Hepatocyte (in vitro differentiated cells): ENCODE measurements at regions not wholly inside any gene's neighbourhood (a gene's known extent, or its start where the extent isn't known, plus 50 kb on each side); places are given as distances from the start of the nearest gene placed in this dataset.

Source experiments
- DNase-seq: peaks from one replicate; pipeline ENCODE4 v3.0.0-alpha.2; 2016; ENCODE audit warnings: low spot score
- H2AFZ ChIP-seq: fragments of 200-600 bp; sonication (generic); 2 replicates; pipeline ENCODE4 v1.6.0; 2016; ENCODE audit warnings: antibody characterized with exemption, mild to moderate bottlenecking
- H3K27ac ChIP-seq: fragments of 200-600 bp; sonication (generic); 2 replicates; pipeline ENCODE4 v1.5.1; 2016; ENCODE audit warnings: mild to moderate bottlenecking
- H3K27me3 ChIP-seq: fragments of 200-600 bp; sonication (generic); 2 replicates; pipeline ENCODE4 v1.6.1; 2016
- H3K36me3 ChIP-seq: fragments of 200-600 bp; sonication (generic); replicated peaks from 2 replicates; pipeline ENCODE4 v1.5.1; 2016; ENCODE audit warnings: low read depth; ENCODE audit not compliant: insufficient read depth
- H3K4me1 ChIP-seq: fragments of 200-600 bp; sonication (generic); 2 replicates; pipeline ENCODE4 v1.5.1; 2016; ENCODE audit warnings: mild to moderate bottlenecking, moderate library complexity; ENCODE audit not compliant: insufficient read depth
- H3K4me2 ChIP-seq: fragments of 200-600 bp; sonication (generic); 2 replicates; pipeline ENCODE4 v1.6.0; 2016
- H3K4me3 ChIP-seq: fragments of 200-600 bp; sonication (generic); 2 replicates; pipeline ENCODE4 v1.5.1; 2016; ENCODE audit warnings: mild to moderate bottlenecking
- H3K79me2 ChIP-seq: fragments of 200-600 bp; sonication (generic); 2 replicates; pipeline ENCODE4 v1.6.0; 2017; ENCODE audit warnings: mild to moderate bottlenecking
- H3K9me2 ChIP-seq: fragments of 200-600 bp; sonication (generic); replicated peaks from 2 replicates; pipeline ENCODE4 v1.6.0; 2017; ENCODE audit warnings: mild to moderate bottlenecking; ENCODE audit not compliant: insufficient read depth
- H3K9me3 ChIP-seq: fragments of 200-600 bp; sonication (generic); 2 replicates; pipeline ENCODE4 v1.5.1; 2016; ENCODE audit warnings: low read depth, mild to moderate bottlenecking
- H4K20me1 ChIP-seq: fragments of 200-600 bp; sonication (generic); 2 replicates; pipeline ENCODE4 v1.6.0; 2016; ENCODE audit warnings: mild to moderate bottlenecking; ENCODE audit not compliant: insufficient read depth, poor library complexity, severe bottlenecking
- CTCF ChIP-seq: fragments of 200-600 bp; sonication (generic); IDR thresholded peaks from 2 replicates; pipeline ENCODE4 v1.5.1; 2016; ENCODE audit warnings: antibody characterized with exemption, mild to moderate bottlenecking; ENCODE audit not compliant: poor library complexity
- EZH2 ChIP-seq: fragments of 200-600 bp; sonication (generic); IDR thresholded peaks from 2 replicates; pipeline ENCODE4 v1.6.1; 2016; ENCODE audit warnings: antibody characterized with exemption, mild to moderate bottlenecking, borderline replicate concordance
- EZH2phosphoT487 ChIP-seq: fragments of 200-600 bp; sonication (generic); IDR thresholded peaks from one replicate; pipeline ENCODE4 v1.6.1; 2018; ENCODE audit warnings: antibody characterized with exemption, mild to moderate bottlenecking, low read depth, moderate library complexity; ENCODE audit not compliant: unreplicated experiment, severe bottlenecking
- WGBS: methylation state at CpG from one replicate; pipeline ENCODE4 v1.1.6; 2016; ENCODE audit warnings: low lambda C conversion rate; ENCODE audit errors: missing lambda C conversion rate; 5-methylcytosine and 5-hydroxymethylcytosine counted together

DNA sequence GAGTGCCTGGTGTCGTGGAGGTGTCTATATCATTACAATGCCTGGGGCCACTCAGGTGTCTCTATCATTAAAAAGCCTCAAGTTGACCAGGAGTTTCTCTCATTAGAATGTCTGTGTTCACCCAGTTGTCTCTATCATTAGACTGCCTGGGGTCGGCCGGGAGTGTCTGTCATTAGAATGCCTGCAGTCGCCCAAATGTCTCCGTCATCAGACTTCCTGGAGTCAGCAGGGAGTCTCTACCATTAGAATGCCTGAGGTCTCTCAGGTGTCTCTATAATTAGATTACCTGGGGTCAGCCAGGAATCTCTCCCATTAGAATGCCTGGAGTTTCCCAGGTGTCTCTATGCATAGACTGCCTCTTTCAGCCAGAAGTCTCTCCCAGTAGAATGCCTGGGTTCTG lies 1477.6 kb downstream of the UQCRFS1 start:
- H3K4me3 ChIP-seq, result no peak overlapping the region
- 92% methylated on average over 5 of the region's 5 CpGs for WGBS
- H3K9me2 ChIP-seq, result no peaks in the 10 kb centered on the region
- DNase-seq, result no peak
- H3K4me2 ChIP-seq, result no peak overlapping the region
- peaks cover 10% of the 10 kb centered on the region for H3K9me3 ChIP-seq
- TF ChIP-seq CTCF (no peak), EZH2 (no peak), EZH2phosphoT487 (no peak)
- peaks cover 6% of the 10 kb centered on the region for H3K36me3 ChIP-seq
- no peak overlapping the region for H2AFZ ChIP-seq
- H4K20me1 ChIP-seq, result no peaks in the 10 kb centered on the region
- no peaks in the 10 kb centered on the region for H3K79me2 ChIP-seq
- no peak overlapping the region for H3K27ac ChIP-seq
- H3K4me1 ChIP-seq, result no peaks in the 10 kb centered on the region
- H3K27me3 ChIP-seq, result no peaks in the 10 kb centered on the region

- Histone ChIP-seq H3K4me2 (no peak overlapping the region), H3K36me3 (peaks cover 8% of the 10 kb centered on the region), H3K9me2 (no peaks in the 10 kb centered on the region), H3K9me3 (peaks cover 10% of the 10 kb centered on the region), H3K79me2 (no peaks in the 10 kb centered on the region), H3K4me3 (no peak overlapping the region), H3K27me3 (no peaks in the 10 kb centered on the region), H3K27ac (no peak overlapping the region), H2AFZ (no peak overlapping the region), H3K4me1 (no peaks in the 10 kb centered on the region), H4K20me1 (no peaks in the 10 kb centered on the region)
- no peak for TF ChIP-seq EZH2
- TF ChIP-seq EZH2phosphoT487, result no peak
- no peak for TF ChIP-seq CTCF
- DNase-seq, result no peak
- 92% methylated on average over 5 of the region's 5 CpGs for WGBS
These were observed 1478.3 kb downstream of the UQCRFS1 start for GRCh38 chr19:27734496-27735220.

DNA sequence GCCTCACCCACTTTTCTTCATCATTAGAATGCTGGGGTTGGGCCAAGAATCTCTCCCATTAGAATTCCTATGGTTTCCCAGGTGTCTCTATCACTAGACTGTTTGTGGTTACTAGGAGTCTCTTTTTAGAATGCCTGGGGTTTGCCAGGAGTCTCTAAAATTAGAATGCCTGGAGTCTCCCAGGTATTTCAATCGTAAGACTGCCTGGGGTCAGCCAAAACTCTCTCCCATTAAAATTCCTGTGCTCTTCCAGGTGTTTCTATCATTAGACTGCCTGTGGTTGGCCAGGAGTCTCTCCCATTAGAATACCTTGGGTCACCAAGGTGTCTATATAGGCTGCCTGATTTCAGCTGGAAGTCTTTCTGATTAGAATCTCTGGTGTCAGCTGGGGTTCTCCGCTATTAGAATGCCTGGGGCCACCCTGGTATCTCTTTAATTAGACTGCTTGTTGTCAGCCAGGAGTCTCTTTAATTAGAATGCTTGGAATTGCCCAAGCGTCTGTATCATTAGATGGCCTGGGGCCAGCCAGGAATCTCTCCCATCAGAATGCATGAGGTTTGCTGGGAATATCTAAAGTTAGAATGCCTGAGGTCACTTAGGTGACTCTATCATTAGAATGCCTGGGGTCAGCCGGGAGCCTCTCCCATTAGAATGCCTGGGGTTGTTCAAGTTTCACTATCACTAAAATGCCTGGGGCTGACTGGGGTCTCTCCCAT lies 1479.2 kb downstream of the UQCRFS1 start:
- H3K9me3 ChIP-seq, result peaks cover 18% of the 10 kb centered on the region
- WGBS, result 99% methylated on average over 4 of the region's 4 CpGs

More for the DNA sequence above, 1479.2 kb downstream of the UQCRFS1 start:
- Histone ChIP-seq H3K4me2 (no peak overlapping the region), H3K36me3 (peaks cover 8% of the 10 kb centered on the region), H3K4me1 (no peaks in the 10 kb centered on the region), H2AFZ (no peak overlapping the region), H3K4me3 (no peak overlapping the region), H3K79me2 (no peaks in the 10 kb centered on the region), H3K27me3 (no peaks in the 10 kb centered on the region), H3K9me2 (no peaks in the 10 kb centered on the region), H3K27ac (no peak overlapping the region), H4K20me1 (no peaks in the 10 kb centered on the region)
- TF ChIP-seq EZH2phosphoT487, result no peak
- TF ChIP-seq EZH2, result no peak
- no peak for TF ChIP-seq CTCF
- no peak for DNase-seq
